Calu3 (cell line): ENCODE measurements at regions not wholly inside any gene's neighbourhood (a gene's known extent, or its start where the extent isn't known, plus 50 kb on each side); places are given as distances from the start of the nearest gene placed in this dataset.

Source experiments
- BruUV-seq: library from RNA; stranded (reverse); fragments of 400-500 nt; replicated peaks from 2 replicates; lab custom pipeline; 2021; lab: Mats Ljungman, UMichigan
- CTCF ChIA-PET: fragments of 300-600 bp; sonication (Branson Sonifier 250); formaldehyde crosslinking; loops from one replicate; lab custom pipeline; 2022; ENCODE audit warnings: antibody characterized with exemption; lab: Charles Lee
- DNase-seq: peaks from one replicate; pipeline ENCODE4 v3.0.0; 2022
- H3K27ac Mint-ChIP-seq: one replicate; pipeline ENCODE4 v1.8.0; 2022; ENCODE audit warnings: mixed read lengths; ENCODE audit not compliant: unreplicated experiment
- H3K27me3 Mint-ChIP-seq: one replicate; pipeline ENCODE4 v1.8.0; 2022; ENCODE audit warnings: mixed read lengths; ENCODE audit not compliant: unreplicated experiment
- H3K36me3 Mint-ChIP-seq: one replicate; pipeline ENCODE4 v1.8.0; 2022; ENCODE audit warnings: mild to moderate bottlenecking, moderate library complexity, mixed read lengths; ENCODE audit not compliant: insufficient read depth, unreplicated experiment
- H3K4me1 Mint-ChIP-seq: one replicate; pipeline ENCODE4 v1.8.0; 2022; ENCODE audit warnings: mild to moderate bottlenecking, low read depth, mixed read lengths; ENCODE audit not compliant: unreplicated experiment
- H3K4me3 Mint-ChIP-seq: one replicate; pipeline ENCODE4 v1.8.0; 2022; ENCODE audit warnings: mild to moderate bottlenecking, low read depth, moderate library complexity, mixed read lengths; ENCODE audit not compliant: unreplicated experiment
- H3K9me3 Mint-ChIP-seq: one replicate; pipeline ENCODE4 v1.8.0; 2022; ENCODE audit warnings: low read depth, mixed read lengths; ENCODE audit not compliant: unreplicated experiment
- intact Hi-C: fragments of 100-400 bp; cut with micrococcal nuclease; formaldehyde crosslinking; loops from one replicate; pipeline ENCODE4 v1.10.0; 2022; ENCODE audit not compliant: unreplicated experiment
- TF ChIP-seq, protein P1 (sequence below): fragments of 200-600 bp; IDR thresholded peaks from one replicate; pipeline ENCODE4 v1.8.0; 2022; ENCODE audit warnings: antibody characterized with exemption; ENCODE audit not compliant: unreplicated experiment

DNA sequence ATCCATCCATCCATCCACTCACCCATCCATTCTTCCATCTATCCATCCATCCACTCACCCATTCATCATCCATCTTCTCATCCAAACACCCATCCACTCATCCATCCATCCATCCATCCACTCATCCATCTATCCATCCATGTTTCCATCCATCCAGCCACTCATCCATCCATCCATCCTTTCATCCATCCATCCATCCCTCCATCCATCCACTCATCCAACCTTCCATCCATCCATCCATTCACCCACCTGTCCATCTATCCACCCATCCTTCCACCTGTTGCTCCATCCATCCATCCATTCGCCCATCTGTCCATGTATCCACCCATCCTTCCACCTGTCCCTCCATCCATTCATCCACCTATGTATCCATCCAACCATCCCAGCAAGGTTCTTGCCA lies 378.4 kb upstream of the PFKP start:
- Mint-ChIP-seq H3K4me1 (no peaks in the 10 kb centered on the region), H3K4me3 (no peak overlapping the region), H3K27me3 (no peaks in the 10 kb centered on the region), H3K9me3 (peaks cover 7% of the 10 kb centered on the region), H3K27ac (no peak overlapping the region), H3K36me3 (no peaks in the 10 kb centered on the region)
- intact Hi-C loops, result no loop called here
- BruUV-seq, result no TSS peak
- CTCF ChIA-PET, result interaction anchor here (0.6 kb wide), 1 partner anchor 1082 kb away, joined by 4 read pairs; no protein-coding TSS in a partner anchor
- TF ChIP-seq, protein P1, sequence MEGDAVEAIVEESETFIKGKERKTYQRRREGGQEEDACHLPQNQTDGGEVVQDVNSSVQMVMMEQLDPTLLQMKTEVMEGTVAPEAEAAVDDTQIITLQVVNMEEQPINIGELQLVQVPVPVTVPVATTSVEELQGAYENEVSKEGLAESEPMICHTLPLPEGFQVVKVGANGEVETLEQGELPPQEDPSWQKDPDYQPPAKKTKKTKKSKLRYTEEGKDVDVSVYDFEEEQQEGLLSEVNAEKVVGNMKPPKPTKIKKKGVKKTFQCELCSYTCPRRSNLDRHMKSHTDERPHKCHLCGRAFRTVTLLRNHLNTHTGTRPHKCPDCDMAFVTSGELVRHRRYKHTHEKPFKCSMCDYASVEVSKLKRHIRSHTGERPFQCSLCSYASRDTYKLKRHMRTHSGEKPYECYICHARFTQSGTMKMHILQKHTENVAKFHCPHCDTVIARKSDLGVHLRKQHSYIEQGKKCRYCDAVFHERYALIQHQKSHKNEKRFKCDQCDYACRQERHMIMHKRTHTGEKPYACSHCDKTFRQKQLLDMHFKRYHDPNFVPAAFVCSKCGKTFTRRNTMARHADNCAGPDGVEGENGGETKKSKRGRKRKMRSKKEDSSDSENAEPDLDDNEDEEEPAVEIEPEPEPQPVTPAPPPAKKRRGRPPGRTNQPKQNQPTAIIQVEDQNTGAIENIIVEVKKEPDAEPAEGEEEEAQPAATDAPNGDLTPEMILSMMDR, result no peak
- no peak for DNase-seq

GRCh38 chr10:2686691-2687090 lies 380.7 kb upstream of the PFKP start:
- CTCF ChIA-PET, result no interaction called here
- TF ChIP-seq, protein P1, result no peak
- no TSS peak for BruUV-seq
- DNase-seq, result no peak
- H3K27me3 Mint-ChIP-seq, result no peaks in the 10 kb centered on the region
- no peaks in the 10 kb centered on the region for H3K36me3 Mint-ChIP-seq
- peaks cover 7% of the 10 kb centered on the region for H3K9me3 Mint-ChIP-seq
- no peak overlapping the region for H3K4me3 Mint-ChIP-seq
- intact Hi-C loops, result no loop called here
- no peak overlapping the region for H3K27ac Mint-ChIP-seq
- no peaks in the 10 kb centered on the region for H3K4me1 Mint-ChIP-seq

GRCh38 chr10:2682491-2682890 lies 384.9 kb upstream of the PFKP start:
- Mint-ChIP-seq H3K4me3 (no peak overlapping the region), H3K27ac (no peak overlapping the region), H3K9me3 (no peaks in the 10 kb centered on the region), H3K4me1 (no peaks in the 10 kb centered on the region), H3K36me3 (no peaks in the 10 kb centered on the region), H3K27me3 (no peaks in the 10 kb centered on the region)
- TF ChIP-seq, protein P1, result no peak
- intact Hi-C loops, result no loop called here
- CTCF ChIA-PET, result no interaction called here
- no TSS peak for BruUV-seq
- no peak for DNase-seq

- intact Hi-C loops, result no loop called here
- CTCF ChIA-PET, result no interaction called here
- no peak overlapping the region for H3K27ac Mint-ChIP-seq
Observed at GRCh38 chr10:2681891-2682290, 385.5 kb upstream of the PFKP start.

More at GRCh38 chr10:2681891-2682290, 385.5 kb upstream of the PFKP start:
- no peaks in the 10 kb centered on the region for H3K4me1 Mint-ChIP-seq
- H3K27me3 Mint-ChIP-seq, result no peaks in the 10 kb centered on the region
- H3K36me3 Mint-ChIP-seq, result no peaks in the 10 kb centered on the region
- BruUV-seq, result no TSS peak
- no peak overlapping the region for H3K4me3 Mint-ChIP-seq
- no peak for DNase-seq
- TF ChIP-seq, protein P1, result no peak
- no peaks in the 10 kb centered on the region for H3K9me3 Mint-ChIP-seq
